Ishikawa (cell line): ENCODE measurements at regions not wholly inside any gene's neighbourhood (a gene's known extent, or its start where the extent isn't known, plus 50 kb on each side); places are given as distances from the start of the nearest gene placed in this dataset.

ENCODE experiments used
- CEBPB ChIP-seq: IDR thresholded peaks from 2 replicates; pipeline ENCODE4 v1.6.1; 2012
- CREB1 ChIP-seq: IDR thresholded peaks from 2 replicates; pipeline ENCODE4 v1.6.1; 2012; ENCODE audit warnings: low read depth
- EGR1 ChIP-seq: IDR thresholded peaks from 2 replicates; pipeline ENCODE4 v1.6.1; 2012
- EP300 ChIP-seq: IDR thresholded peaks from 2 replicates; pipeline ENCODE4 v1.6.1; 2012; ENCODE audit warnings: borderline replicate concordance
- FOXM1 ChIP-seq: IDR thresholded peaks from 2 replicates; pipeline ENCODE4 v1.6.1; 2012; ENCODE audit warnings: low read depth, borderline replicate concordance
- MAX ChIP-seq: IDR thresholded peaks from 2 replicates; pipeline ENCODE4 v1.6.1; 2012
- NFIC ChIP-seq: IDR thresholded peaks from 2 replicates; pipeline ENCODE4 v1.6.1; 2012
- RAD21 ChIP-seq: IDR thresholded peaks from 2 replicates; pipeline ENCODE4 v1.6.1; 2012; ENCODE audit warnings: low read depth
- TAF1 ChIP-seq: IDR thresholded peaks from 2 replicates; pipeline ENCODE4 v1.6.1; 2012; ENCODE audit warnings: low read depth, mild to moderate bottlenecking
- TCF12 ChIP-seq: IDR thresholded peaks from 2 replicates; pipeline ENCODE4 v1.6.1; 2012; ENCODE audit warnings: low read depth
- TEAD4 ChIP-seq: IDR thresholded peaks from 2 replicates; pipeline ENCODE4 v1.6.1; 2012
- YY1 ChIP-seq: IDR thresholded peaks from 2 replicates; pipeline ENCODE4 v1.6.1; 2012; ENCODE audit warnings: low read depth
- ZBTB7A ChIP-seq: IDR thresholded peaks from 2 replicates; pipeline ENCODE4 v1.6.1; 2012; ENCODE audit warnings: low read depth
- TF ChIP-seq, protein P1 (sequence below): IDR thresholded peaks from 2 replicates; pipeline ENCODE4 v1.6.1; 2012; ENCODE audit warnings: low read depth, mild to moderate bottlenecking
- TF ChIP-seq, protein P2 (sequence below): IDR thresholded peaks from 2 replicates; pipeline ENCODE4 v1.6.1; 2012

GRCh38 chr1:101185421-101185820 lies 51.4 kb upstream of the S1PR1 start:
- TF ChIP-seq TAF1: no peak
- TF ChIP-seq TEAD4: no peak
- TF ChIP-seq ZBTB7A: no peak
- TF ChIP-seq YY1: no peak
- TF ChIP-seq, protein P1, sequence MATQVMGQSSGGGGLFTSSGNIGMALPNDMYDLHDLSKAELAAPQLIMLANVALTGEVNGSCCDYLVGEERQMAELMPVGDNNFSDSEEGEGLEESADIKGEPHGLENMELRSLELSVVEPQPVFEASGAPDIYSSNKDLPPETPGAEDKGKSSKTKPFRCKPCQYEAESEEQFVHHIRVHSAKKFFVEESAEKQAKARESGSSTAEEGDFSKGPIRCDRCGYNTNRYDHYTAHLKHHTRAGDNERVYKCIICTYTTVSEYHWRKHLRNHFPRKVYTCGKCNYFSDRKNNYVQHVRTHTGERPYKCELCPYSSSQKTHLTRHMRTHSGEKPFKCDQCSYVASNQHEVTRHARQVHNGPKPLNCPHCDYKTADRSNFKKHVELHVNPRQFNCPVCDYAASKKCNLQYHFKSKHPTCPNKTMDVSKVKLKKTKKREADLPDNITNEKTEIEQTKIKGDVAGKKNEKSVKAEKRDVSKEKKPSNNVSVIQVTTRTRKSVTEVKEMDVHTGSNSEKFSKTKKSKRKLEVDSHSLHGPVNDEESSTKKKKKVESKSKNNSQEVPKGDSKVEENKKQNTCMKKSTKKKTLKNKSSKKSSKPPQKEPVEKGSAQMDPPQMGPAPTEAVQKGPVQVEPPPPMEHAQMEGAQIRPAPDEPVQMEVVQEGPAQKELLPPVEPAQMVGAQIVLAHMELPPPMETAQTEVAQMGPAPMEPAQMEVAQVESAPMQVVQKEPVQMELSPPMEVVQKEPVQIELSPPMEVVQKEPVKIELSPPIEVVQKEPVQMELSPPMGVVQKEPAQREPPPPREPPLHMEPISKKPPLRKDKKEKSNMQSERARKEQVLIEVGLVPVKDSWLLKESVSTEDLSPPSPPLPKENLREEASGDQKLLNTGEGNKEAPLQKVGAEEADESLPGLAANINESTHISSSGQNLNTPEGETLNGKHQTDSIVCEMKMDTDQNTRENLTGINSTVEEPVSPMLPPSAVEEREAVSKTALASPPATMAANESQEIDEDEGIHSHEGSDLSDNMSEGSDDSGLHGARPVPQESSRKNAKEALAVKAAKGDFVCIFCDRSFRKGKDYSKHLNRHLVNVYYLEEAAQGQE: no peak
- TF ChIP-seq TCF12: no peak
- no peak for TF ChIP-seq MAX
- TF ChIP-seq EP300: no peak
- TF ChIP-seq EGR1: no peak
- TF ChIP-seq RAD21: no peak

DNA sequence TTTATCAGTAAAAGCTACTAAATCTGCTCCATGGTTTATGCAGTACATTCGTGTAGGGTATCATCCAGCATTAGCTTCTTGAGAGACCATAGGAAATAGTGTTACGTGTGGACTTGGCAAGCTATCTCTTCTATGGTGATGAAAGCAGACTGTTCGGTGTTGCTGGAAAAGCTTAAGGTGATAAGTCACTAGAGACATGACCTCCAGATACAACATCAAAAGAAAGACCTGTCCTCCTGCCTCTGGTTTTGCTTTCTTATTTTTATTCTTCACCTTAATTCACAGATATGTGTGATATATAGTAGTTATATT lies 53.5 kb upstream of the S1PR1 start:
- no peak for TF ChIP-seq EGR1

DNA sequence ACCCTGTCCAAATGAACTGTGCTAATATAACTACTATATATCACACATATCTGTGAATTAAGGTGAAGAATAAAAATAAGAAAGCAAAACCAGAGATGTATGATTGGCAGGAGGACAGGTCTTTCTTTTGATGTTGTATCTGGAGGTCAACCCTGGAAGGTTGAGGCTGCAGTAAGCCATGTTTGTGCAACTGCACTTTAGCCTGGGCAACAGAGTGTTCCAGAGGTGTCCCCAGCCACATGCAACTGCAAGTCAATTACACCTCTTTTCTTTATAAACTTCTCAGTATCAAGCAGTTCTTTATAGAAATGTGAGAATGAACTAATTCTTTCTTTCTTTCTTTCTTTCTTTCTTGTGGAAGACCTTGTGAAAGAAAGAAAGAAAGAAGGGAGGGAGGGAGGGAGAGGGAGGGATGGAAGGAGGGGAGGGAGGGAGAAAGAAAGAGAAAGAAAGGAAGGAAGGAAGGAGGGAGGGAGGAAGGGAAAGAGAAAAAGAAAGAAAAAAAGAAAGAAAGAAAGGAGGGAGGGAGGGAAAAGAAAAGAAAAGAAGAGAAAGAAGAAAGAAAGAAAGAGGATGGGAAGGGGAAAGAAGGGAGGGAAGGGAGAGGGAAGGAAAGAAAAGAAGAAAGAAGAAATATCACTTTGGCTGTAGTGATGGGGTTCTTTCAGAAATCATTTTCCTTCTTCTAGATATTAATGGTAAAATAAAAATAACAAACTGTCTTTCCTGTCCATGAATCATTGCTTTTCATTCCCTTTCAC lies 54.0 kb upstream of the S1PR1 start:
- TF ChIP-seq RAD21: no peak
- TF ChIP-seq, protein P2, sequence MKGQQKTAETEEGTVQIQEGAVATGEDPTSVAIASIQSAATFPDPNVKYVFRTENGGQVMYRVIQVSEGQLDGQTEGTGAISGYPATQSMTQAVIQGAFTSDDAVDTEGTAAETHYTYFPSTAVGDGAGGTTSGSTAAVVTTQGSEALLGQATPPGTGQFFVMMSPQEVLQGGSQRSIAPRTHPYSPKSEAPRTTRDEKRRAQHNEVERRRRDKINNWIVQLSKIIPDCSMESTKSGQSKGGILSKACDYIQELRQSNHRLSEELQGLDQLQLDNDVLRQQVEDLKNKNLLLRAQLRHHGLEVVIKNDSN: no peak
- TF ChIP-seq MAX: no peak
- TF ChIP-seq, protein P1: no peak
- TF ChIP-seq TEAD4: no peak
- TF ChIP-seq EGR1: no peak
- no peak for TF ChIP-seq NFIC
- TF ChIP-seq CEBPB: no peak
- TF ChIP-seq EP300: no peak
- TF ChIP-seq TCF12: no peak
- TF ChIP-seq YY1: no peak
- no peak for TF ChIP-seq ZBTB7A
- no peak for TF ChIP-seq CREB1
- no peak for TF ChIP-seq TAF1
- no peak for TF ChIP-seq FOXM1

DNA sequence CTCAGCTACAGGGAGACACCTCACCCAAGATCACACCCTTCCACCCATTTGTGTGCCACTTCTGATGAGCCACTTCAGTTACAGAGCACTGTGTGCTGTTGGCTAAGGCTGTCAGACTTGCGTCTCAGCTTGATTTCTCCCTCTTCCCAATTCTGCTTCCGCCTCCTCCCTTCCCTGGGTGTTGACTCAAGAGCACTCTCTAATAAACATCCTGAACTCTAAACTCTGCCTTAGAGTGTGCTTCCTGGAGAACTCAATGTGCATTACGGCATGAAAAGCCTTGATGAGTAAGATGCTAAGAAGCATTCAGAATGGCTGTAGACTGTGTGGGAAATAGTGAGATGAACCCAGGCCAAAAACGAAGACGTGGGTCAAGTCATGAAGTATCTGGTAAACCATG lies 54.9 kb upstream of the S1PR1 start:
- TF ChIP-seq EGR1 (no peak), CEBPB (no peak), TEAD4 (no peak)
- TF ChIP-seq, protein P1: no peak

- TF ChIP-seq TEAD4: no peak
- no peak for TF ChIP-seq EP300
- TF ChIP-seq CREB1: no peak
- TF ChIP-seq, protein P1: no peak
- no peak for TF ChIP-seq MAX
- TF ChIP-seq ZBTB7A: no peak
- TF ChIP-seq EGR1: no peak
- TF ChIP-seq, protein P2: no peak
Measured at GRCh38 chr1:101178688-101179491, 57.9 kb upstream of the S1PR1 start.
